HFF-Myc (cell line): ENCODE measurements at regions not wholly inside any gene's neighbourhood (a gene's known extent, or its start where the extent isn't known, plus 50 kb on each side); places are given as distances from the start of the nearest gene placed in this dataset.

Experiments
- DNase-seq: peaks from one replicate; pipeline ENCODE4 v3.0.0-alpha.2; 2011; ENCODE audit warnings: low read depth; ENCODE audit errors: extremely low read depth
- H3K4me3 ChIP-seq: replicated peaks from 2 replicates; pipeline ENCODE4 v1.5.1; 2011; ENCODE audit warnings: low read depth, mild to moderate bottlenecking, control low read depth, low read length
- TF ChIP-seq, protein P1 (sequence below): IDR thresholded peaks from 2 replicates; pipeline ENCODE4 v1.5.1; 2012; ENCODE audit warnings: mild to moderate bottlenecking, low read depth, low read length, control low read depth; ENCODE audit errors: missing control alignments

DNA sequence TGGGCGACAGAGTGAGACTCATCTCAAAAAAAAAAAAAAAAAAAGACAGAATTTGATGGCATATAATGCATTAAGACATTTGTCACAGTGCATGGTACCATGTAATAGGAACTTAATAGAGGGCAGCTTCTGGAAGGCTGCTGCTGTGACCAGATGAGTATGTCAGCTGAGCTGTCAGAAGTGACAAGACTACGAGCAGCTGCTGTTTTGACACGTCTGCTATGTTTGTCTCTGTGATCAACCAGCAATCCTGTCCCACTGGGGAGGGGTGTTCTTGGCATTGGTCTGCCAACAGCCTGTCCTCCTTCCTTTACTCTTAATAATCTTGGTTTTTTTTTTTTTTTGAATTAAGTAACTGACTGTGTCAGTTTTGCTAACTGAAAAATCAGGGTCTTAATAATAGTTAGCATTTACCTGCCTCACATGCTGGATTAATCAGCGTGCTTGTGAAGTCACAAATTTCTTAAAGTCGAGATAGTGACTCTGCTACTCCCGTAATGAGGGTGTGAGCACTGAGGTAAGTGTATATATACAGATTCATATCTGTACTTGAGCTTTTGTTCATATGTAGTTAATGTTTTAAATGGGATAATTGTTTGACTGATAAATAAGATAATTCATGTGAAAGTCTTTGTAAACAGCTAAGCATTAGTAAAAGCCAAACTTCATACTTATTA is 152.4 kb downstream of the BMP2 start:
- TF ChIP-seq, protein P1, sequence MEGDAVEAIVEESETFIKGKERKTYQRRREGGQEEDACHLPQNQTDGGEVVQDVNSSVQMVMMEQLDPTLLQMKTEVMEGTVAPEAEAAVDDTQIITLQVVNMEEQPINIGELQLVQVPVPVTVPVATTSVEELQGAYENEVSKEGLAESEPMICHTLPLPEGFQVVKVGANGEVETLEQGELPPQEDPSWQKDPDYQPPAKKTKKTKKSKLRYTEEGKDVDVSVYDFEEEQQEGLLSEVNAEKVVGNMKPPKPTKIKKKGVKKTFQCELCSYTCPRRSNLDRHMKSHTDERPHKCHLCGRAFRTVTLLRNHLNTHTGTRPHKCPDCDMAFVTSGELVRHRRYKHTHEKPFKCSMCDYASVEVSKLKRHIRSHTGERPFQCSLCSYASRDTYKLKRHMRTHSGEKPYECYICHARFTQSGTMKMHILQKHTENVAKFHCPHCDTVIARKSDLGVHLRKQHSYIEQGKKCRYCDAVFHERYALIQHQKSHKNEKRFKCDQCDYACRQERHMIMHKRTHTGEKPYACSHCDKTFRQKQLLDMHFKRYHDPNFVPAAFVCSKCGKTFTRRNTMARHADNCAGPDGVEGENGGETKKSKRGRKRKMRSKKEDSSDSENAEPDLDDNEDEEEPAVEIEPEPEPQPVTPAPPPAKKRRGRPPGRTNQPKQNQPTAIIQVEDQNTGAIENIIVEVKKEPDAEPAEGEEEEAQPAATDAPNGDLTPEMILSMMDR, result no peak
- no peak overlapping the region for H3K4me3 ChIP-seq
- DNase-seq, result no peak

DNA sequence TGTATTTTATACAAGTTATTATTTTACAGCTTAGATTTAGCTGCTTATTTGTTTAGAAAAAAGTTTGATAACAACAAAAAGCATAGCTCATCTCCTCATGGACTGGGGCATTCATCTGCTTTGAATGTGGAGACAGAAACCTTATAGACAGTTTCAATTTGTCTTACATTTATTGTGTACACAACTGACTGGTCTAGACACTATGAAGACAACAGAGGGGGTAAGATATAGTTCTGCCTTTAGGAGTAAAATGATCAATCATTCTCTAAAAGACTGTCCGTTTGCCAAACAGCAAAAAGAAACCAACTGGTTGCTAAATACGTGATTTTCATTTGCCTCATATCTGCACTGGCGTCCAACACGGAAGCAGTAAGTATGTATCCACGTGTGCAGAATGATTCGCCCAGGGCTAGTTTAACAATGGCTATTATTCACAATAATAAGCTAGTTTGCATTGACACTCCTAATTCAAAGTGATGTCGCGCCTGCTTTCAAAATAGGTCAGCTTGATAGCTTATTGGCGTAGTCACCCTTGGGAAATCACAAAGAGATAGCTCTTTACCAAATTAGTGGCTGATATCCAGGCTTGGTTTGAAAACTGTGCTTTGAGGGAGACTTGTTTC is 153.6 kb downstream of the BMP2 start:
- TF ChIP-seq, protein P1, result no peak
- H3K4me3 ChIP-seq, result no peak overlapping the region
- DNase-seq, result no peak

DNA sequence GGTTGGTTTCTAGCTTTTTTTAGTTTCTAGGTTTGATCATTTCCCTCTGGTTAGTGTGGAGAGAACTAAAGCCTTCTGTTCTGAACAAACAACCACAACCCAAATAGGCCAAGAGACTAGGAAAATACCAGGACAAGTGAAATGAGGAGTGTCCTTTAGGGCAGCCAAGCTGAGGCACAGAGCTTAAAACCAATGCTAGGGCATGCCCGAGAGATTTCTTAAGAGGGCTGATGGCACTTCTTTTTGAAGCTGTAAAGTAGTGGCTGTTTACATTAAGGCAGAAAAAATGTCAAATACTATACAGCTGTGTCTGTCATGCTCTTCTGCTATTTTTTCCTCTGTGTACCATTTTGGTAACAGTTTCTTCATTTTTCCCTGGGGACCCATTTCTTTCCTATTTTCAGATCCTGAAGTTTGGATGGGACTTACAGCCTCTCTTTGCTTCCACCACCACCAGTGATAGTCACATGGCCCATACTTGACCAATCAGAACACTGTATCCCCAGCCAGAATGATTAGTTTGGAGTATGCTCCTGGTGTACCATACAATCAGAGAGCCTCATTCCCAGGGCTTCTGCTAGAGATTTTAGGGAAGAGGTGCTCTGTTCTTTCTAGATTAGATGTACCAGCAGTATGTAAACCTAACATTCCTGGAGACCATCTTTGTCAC is 154.4 kb downstream of the BMP2 start:
- DNase-seq, result no peak
- TF ChIP-seq, protein P1, result no peak
- no peak overlapping the region for H3K4me3 ChIP-seq

DNA sequence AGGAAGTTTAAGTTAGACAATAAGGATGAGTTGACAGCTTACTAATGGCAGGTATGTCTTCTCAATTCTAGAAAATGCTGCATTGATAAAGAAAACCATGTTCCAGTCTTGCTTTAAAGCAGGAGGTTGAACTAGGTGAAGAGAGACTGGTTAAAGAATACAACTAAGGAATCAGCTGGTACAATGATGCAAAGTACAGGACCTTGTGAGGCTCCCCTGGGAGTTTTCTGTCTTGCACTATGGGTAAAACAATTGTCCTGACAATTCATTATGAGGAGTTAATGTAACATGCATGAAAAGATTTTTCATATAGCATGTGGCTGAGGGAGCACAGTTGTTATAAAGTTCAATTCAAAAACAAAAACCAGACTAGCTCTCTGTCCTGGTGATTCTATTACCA is 157.2 kb downstream of the BMP2 start:
- no peak for DNase-seq
- TF ChIP-seq, protein P1, result no peak
- no peak overlapping the region for H3K4me3 ChIP-seq

DNA sequence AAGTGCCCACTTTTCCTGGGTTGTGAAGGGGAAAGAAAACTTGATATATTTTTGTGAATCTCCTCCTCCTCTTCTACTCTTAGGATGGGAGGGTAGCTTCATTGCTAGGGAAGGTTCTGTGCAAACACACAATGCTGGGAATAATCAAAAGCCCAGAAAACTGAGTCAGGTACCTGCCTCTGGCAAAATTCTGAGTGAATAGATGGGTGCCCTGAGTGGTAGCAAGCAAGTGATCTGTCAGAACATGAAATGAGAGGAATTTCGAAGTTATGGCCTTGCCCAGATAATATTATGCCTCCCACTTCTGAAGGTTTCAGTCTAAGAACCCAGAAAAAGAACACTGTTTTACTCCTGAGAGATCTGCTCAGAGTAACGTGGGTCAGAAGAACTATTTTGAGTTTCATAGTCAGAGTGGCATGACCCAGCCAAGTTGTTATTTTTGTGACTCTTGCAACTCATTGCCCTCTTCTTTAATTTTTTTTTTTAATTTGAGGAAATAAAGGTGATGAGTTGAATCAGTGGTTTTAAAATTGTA is 158.3 kb downstream of the BMP2 start:
- DNase-seq, result no peak
- H3K4me3 ChIP-seq, result no peak overlapping the region
- TF ChIP-seq, protein P1, result no peak

DNA sequence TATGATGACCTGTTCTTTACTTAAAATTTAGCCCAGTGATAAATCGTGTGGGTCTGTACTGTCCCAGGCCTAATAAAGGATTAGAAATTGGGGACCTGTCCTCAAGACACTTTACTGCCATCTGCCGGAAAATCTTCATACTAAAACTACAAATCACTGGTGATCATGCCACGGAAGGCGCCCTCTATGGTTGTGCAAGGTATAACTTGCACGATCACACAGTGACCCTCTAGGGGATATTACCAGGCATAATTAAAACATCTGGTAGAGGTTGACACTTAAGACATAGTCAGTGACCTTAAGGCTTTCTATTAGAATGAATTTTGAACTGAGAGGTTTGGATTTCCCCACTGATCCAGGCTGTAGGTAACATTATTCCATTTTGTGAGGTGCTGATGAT is 172.6 kb downstream of the BMP2 start:
- DNase-seq, result peak; percentile 20
- no peak overlapping the region for H3K4me3 ChIP-seq
- TF ChIP-seq, protein P1, result peak; percentile 57
